ENCODE measurements at regions not wholly inside any gene's neighbourhood (a gene's known extent, or its start where the extent isn't known, plus 50 kb on each side); places are given as distances from the start of the nearest gene placed in this dataset.
A peak's percentile ranks its signal among the peaks of the same experiment; 100 is the strongest.
"Not testable (repeated sequence)": the region's sequence is repeated elsewhere in the genome, so short reads cannot be mapped to it uniquely, and the experiment has no call there.

DNA sequence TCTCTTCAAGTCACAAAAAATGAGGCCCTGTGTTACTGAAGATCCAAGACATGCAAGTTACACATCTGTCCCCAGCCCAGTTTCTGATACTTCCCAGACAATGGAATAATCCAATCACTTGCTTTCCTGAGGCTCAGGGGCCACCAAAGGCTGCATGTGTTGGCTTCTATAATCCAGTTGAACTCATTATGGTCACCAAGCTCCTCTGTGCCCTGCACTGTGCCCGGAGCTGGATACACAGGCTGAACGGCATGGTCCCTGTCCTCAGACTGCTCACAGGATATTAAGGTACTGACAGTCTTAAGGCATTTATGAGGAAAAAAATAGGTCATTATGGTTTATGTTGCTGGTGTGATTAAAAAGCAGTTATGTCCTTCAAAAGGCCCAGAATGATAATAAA, 117.0 kb upstream of the SYT6 start:
- no peak for ATAC-seq
- no peak for DNase-seq (ENCODE audit: low spot score)

DNA sequence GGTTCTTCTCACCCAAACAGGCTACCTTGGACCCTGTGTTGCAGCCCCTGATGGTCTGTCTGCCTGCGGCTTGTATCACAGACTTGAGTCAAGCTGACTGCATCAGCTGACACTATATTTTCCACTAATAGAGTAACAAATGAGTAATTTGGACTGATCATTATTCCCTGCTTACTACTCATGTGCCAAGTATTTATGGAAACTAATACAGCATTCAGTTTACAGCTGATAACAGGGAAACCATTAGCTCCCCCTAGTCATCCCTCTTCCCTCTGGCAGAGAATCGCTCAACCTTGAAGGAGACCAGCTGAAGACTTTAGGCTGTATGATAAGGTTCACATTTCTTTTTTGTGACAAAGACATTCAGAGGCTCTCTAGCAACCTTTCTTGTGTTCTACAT, 116.6 kb upstream of the SYT6 start:
- DNase-seq (ENCODE audit: low spot score), result no peak

DNA sequence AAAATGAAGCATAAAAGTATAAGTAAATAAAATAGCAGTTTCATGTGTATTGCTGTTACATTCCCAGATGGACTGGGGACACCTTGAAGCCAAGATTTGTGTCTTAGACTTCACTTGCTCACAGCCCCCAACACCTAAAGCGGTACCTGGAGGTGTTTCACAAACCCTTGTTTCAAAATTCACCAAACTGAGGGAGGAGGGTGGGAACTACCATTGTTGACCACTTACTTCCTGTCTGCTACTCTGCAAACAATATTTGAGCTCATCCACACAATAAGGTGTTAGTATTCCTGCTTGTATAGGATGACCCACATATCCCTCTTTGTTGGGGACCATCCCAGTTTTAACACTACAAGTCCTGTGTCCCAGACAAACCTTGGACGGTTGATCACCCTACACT, 115.9 kb upstream of the SYT6 start:
- no peak for DNase-seq (ENCODE audit: low spot score)
- ATAC-seq, result no peak

More for the DNA sequence above, 116.6 kb upstream of the SYT6 start:
- no peak for ATAC-seq

DNA sequence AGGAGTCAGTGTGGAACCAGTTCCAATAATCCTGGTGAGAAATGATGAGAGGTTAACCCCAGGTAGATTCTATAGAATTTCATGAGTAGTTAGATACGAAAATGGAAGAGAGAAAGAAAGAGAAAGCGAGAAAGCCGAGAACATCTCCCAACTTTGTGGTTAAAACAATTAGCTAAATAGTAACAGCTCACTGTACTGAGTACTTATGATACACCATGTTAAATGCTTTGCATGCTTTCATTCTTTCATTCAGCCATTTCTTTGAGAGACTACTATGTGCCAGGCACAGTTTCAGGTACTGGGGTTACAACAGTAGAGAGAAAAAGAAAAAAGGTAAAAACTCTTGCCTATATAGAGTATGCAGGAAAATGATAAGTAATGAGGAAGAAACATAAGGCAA, 109.7 kb upstream of the SYT6 start:
- no peak for DNase-seq (ENCODE audit: low spot score)
- no peak for ATAC-seq

DNA sequence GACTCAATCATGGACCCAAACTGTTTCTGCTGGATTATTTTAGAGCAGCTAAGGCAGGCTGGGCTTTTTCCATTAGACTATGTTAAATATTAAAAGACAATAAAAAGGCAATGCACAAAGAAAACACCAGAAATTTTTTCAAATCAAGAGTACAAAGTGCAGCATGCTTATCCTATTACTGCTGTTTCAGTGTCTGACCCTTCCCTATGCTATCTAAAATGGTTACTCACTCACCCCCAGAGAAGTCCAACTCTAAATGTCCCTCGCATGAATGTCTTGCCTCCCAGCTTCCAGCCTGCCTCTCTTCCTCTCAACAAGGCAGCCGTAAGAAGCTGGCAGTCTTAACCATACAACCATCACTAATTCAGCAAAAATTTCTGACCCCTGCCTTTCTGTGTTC, 108.7 kb upstream of the SYT6 start:
- ATAC-seq (no peak), DNase-seq (ENCODE audit: low spot score) (no peak)

DNA sequence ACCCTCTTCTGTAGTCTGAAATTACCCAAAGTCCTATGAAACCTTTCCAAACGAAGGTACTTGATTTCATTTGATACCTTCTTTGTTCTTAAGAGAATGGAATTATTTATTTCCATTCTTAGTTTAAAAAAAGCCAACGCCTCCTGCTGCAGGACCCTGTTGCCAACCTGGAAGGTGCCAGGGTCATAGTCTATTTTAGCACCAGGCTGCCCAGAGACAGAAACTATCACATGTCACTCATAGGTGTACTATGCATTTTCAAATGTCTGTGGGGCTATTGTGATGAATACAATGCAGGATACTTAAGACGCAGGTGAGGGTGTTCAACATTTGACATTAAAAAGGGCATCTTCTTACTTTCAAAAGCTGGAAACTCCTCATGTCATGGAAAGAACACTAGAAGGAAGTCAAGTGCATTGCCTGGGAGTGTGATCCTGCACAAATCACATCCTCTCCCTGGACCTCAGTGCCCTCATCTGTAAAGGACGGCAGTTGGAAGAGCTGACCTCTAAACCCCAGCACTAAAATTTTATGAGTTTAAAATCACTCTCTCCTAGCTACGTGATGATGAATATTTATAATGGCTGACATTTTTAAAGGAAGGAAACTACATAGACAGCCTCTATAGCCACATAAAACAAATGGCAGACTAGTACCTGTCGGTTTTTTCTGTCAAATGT, 107.3 kb upstream of the SYT6 start:
- DNase-seq (ENCODE audit: low spot score) (no peak), ATAC-seq (no peak)

DNA sequence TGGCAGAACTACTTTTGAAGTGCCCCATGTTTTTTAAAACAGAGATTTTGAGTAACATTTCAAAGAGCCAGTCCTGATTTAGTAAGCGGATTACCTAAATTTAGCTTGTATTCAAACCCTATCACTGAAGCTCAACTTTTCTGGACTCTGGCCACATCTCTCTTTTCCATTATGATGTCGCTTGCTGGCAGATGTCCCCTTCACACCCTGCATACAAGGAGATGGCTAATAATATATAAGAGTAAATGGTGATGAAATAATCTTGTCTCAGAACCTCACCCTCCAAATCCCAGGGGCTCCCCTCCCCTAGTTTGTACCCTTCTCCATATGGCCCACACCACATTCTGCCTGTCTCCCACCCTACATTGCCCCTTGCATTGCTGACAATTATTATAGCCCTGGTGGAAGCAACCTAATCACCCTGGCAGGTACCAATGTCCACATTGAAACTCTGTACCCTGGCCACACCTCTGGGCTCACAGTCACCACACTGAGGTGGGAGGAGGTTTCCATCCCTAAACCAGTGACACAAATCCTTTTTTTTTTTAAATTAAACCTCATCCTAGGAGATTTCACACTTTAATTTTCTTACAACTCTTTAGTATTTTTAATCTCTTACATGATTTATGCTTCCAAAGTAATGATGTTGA, 106.0 kb upstream of the SYT6 start:
- no peak for DNase-seq (ENCODE audit: low spot score)
- ATAC-seq, result no peak

DNA sequence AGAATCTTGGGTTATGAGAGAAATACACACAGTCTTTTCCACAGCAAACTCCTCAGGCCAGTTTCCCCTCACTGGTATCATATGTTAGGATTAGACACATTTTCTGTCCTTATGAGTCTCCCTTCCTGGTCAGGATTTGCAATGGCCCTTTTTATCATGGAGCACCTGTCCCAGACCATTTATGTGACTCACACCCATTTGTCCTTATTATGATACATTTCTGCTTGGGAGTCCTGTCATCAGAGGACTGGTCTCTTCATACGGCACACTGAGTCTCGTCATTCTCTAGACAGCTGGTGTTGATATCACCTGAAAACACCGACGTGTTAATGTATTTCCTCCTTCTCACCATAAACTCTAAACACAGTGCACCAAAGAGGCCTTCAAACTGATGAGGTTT, 105.0 kb upstream of the SYT6 start:
- DNase-seq (ENCODE audit: low spot score), result no peak
- no peak for ATAC-seq

DNA sequence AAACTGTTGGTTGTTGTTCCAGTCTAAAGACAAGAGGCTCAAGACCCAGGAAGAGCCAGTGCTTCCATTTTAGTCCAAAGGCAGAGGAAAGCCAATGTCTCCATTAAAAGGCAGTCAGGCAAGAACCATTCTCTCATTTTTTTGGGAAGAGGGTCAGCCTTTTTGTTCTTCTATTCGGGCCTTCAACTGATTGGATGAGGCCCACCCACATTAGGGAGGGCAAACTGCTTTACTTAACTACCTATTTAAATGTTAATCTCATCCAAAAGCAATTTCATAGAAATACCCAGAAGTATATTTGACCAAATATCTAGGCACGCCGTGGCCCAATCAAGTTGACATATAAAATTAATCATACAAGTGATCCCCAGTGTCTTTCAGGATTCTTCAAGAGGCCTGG, 104.4 kb upstream of the SYT6 start:
- ATAC-seq, result no peak

DNA sequence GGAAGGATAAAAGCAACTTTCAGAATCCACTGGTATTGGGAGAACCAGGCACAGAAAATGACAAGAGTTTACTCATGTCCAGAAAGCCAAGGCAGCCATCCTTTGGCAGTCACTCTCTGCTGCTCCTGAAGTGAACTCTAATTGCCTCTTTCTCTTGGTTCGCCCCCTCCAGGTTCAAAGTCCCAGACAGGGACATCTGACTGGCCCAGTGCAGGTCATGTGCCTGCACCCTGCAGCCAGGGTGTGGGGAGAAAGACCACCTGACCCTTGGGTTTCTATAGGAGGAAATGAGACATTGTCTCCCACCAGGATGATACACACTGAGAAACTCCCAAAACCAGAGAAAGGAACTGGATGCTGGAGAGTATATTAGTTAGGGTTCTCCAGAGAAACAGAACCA, 103.9 kb upstream of the SYT6 start:
- DNase-seq (ENCODE audit: low spot score) (no peak), ATAC-seq (no peak)

More for the DNA sequence above, 104.4 kb upstream of the SYT6 start:
- no peak for DNase-seq (ENCODE audit: low spot score)

DNA sequence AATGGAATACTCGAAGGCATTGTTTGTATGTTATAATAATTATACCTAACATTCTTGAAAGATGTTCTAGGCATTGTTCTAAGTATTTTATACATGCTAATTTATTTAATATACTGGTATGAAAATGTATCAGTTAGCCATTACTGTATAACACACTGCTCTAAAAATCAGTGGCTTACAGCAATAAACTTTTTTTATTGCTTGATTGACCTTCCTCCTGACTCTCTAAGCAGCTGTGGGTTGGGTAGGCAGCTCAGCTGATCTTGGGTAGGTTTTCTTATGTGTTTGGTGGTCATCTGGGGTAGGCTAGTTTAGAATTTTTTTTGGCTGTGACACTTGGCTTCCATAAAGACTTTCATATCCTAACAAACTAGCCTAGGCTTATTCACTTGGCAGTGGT, 100.2 kb upstream of the SYT6 start:
- DNase-seq (ENCODE audit: low spot score) (no peak), ATAC-seq (no peak)

DNA sequence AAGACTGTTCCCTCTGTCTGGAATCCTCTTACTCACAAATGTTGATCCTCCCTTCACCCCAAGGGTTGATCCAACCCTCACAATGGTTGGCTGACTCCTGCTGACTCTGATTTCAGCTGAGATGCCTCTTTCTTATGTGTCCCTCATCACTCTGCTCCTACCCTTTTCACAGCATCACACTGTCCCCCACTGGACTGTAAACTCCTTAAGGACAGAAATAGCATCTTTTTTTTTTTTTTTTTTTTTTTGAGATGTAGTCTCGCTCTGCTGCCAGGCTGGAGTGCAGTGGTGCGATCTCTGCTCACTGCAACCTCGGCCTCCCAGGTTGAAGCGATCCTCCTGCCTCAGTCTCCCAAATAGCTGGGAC, 97.9 kb upstream of the SYT6 start:
- ATAC-seq, result no peak

DNA sequence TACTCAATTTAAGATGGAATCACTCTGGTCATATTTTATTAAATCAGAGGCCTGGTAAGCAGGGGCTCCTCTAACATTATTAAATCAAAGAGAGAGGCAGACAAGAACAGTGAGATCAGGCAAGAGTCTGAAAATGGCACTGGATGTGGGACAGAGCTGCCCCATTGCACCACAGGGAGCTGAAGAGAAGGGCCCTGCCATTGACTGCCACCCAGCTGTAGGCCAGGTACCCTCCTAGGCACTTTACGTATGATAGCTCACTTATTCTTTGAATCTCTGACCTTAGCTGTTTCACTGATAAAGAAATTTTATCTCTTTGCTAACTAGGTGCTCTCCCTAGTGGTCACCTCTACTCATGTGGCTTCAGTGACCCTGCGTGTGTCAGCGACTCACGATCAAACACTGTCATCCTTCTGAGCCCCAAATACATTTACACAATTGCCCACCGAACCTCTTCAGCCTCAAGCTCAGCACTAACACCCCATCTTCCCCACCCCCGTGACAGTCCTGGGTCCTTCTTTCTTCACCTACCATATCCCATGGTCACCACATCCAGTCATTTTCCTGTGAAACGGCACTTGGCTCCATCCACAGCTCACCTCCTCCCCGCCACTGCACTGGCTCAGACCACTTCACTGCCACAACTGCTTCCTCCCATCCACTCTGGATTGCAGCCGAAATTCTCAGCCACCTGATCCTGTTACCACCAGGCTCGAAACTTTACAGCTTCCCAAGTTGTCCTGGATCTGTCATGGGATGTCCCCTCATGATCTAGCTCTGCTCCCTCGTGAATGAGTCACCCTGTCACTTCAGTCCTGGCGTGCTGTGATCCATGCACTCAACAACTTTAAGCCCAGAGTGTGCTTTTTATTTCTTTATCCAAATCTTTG, 97.3 kb upstream of the SYT6 start:
- no peak for DNase-seq (ENCODE audit: low spot score)
- no peak for ATAC-seq

More for the DNA sequence above, 97.9 kb upstream of the SYT6 start:
- no peak for DNase-seq (ENCODE audit: low spot score)

DNA sequence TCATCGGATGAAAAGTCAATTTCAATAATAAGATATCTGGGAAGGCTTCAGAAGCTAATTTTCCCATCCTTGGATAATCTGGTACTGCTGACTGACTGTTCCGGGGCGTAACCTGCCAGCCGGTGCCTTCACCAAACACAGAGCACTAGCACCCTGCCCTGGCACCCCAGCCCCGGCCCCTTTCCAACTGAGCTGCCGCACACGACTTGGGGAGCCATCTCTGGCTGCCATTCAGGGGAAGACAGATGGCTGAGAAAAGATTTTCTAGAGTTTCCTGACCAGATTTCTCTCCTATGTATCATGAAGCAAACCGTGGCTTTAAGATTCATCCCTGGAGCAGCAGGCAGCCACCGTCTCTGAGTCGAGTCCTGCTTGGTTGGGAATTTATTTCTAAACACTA, 96.0 kb upstream of the SYT6 start:
- DNase-seq (ENCODE audit: low spot score) (no peak), ATAC-seq (no peak)

DNA sequence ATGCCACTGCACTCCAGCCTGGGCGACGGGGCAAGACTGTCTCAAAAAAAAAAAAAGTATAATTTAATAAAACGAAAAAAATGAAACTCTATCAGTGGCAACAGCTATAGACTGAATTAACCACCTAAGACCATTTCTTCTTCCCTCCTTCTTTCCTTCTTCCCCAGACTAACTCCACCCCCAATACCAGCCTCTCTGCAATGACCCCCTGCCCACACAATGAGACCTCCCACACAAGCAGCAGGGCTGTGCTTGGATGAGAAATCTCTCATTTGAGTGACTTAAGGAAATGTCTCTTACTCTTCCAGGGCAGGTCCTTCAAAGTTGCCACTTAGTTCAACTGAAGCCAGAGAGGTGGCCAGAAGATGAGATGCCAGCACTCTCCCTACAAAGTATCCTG, 94.5 kb upstream of the SYT6 start:
- DNase-seq (ENCODE audit: low spot score) (no peak), ATAC-seq (no peak)

DNA sequence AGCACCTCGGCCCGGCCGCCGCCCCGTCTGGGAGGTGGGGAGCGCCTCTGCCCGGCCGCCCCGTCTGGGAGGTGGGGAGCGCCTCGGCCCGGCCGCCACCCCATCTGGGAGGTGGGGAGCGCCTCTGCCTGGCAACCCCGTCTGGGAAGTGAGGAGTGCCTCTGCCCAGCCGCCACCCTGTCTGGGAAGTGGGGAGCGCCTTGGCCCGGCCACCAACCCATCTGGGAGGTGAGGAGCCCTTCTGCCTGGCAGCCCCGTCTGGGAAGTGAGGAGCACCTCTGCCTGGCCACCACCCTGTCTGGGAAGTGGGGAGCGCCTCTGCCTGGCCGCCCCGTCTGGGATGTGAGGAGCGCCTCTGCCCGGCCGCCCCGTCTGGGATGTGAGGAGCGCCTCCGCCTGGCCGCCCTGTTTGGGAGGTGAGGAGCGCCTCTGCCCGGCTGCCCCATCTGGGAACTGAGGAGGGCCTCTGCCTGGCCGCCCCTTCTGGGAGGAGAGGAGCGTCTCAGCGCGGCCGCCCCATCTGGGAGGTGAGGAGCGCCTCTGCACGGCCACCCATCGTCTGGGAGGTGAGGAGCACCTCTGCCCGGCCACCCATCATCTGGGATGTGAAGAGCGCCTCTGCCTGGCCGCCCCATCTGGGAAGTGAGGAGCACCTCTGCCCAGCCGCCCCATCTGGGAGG, 89.0 kb upstream of the SYT6 start:
- not testable (repeated sequence) for ATAC-seq; DNase-seq (ENCODE audit: low spot score)

DNA sequence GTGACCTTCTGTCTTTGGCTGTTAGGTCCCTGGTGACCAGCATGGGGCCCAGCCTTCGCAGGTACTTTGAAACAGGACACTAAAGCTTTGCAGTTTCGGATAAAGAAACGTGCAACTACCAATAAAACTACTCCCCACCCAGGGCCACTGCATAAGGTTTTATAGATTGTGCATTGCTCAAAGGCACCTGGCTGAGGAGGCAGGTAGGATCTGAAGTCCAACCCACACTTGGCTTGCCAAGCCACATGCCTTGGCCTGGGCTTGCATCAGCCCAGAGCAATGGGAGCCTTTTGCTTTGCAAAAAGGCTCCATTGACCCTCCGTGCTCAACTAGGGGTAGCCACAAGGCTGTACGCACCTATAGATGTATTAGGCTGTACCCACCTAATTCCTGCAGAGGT, 84.4 kb upstream of the SYT6 start:
- peak; percentile 23 for ATAC-seq
- no peak for DNase-seq (ENCODE audit: low spot score)

DNA sequence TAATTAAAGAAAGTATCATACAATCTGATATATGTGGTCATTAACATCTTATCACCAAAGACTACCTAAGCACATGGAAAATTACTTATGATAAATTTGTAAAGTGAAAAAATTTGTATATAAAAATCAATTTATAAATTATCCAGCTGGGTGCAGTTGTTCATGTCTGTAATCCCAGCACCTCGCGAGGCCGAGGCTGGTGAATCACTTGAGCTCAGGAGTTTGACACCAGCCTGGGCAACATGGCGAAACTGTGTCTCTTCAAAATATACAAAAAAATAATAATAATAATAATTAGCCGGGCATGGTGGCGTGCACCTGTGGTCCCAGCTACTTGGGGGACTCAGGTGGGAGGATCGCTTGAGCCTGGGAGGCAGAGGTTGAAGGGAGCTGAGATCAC, 82.8 kb upstream of the SYT6 start:
- no peak for DNase-seq (ENCODE audit: low spot score)
- ATAC-seq, result no peak

DNA sequence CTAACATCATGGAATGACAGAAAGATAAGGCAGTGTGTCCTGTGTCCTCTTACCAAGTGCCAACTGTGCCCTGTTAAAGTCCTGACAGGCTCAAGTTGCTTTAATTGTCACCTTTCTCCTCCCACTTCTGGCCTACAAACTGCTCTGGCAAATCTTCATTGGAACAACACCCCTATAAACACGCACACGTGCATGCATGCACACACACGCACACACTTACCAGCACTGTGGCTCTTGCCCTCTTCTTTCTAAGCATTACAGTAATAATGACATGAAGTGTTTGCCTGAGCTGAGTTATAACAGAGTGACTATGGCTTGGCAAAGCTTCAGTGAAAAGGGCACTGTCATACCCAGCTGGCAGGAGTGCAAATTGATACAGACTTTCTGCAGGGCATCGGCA, 82.3 kb upstream of the SYT6 start:
- ATAC-seq (peak; percentile 26), DNase-seq (ENCODE audit: low spot score) (no peak)

DNA sequence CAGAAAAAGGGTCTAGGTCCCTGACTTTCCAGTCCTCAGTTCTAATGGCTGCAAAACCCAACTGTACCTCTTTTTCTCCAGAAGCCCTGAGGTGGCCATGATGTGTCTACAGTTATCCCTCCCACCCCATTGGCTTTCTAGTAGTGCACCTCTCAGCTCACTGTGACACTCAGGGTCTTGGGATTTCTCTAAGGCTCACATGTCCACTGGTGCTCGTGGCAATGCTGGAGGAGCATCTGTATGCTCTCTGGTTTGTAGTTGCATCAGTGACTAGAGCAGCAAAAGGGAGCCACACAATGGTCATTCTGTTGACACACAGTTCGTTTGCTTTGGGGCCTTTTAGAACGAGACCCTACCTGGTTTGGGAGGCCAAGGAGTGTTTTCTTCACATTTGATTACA, 81.6 kb upstream of the SYT6 start:
- DNase-seq (ENCODE audit: low spot score) (no peak), ATAC-seq (no peak)

DNA sequence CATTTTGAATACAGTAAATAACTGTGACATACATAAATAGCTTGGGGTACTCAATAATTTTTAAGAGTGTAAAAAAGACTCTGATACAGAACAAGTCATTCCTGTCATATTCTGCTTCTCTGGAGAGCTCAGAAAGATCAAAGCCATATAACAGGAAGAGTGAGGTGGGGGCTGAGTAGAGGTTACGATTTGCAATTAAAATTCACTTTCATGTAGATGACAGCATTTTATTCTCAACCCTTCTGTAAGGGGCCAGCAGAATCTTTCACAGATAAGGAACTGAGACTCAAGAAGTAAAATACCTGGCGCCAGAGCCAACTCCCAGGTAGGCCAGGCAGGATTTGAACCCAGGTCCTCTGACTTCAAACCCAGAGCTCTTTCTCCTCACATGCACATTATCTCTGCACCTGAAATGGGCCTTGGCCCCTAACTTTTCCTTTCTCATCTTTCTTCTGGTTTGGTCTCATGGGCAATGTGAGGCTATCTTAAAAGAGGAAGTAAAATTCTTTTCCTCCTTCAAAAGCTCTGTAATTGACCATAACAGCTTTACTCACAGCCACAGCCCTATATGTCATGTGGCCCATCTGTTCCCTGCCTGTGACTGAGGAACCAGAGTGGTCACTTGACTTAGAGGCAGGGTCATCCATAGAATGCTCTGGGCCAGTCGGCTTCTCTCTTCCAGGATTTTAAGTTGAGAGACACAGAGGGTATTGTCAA, 80.9 kb upstream of the SYT6 start:
- no peak for ATAC-seq
- DNase-seq (ENCODE audit: low spot score), result no peak

All from left lobe of liver (tissue), 2 donors.